WTC11 (cell line): ENCODE measurements at regions not wholly inside any gene's neighbourhood (a gene's known extent, or its start where the extent isn't known, plus 50 kb on each side); places are given as distances from the start of the nearest gene placed in this dataset.

Experiments used
- AFF4 ChIP-seq: sonication (generic); formaldehyde crosslinking; IDR thresholded peaks from 2 replicates; pipeline ENCODE4 v1.8.1; 2023; ENCODE audit warnings: mild to moderate bottlenecking, missing genetic modification reagents, borderline replicate concordance
- ATF3 ChIP-seq: sonication (generic); formaldehyde crosslinking; conservative IDR thresholded peaks from 2 replicates; pipeline ENCODE4 v1.8.1; 2022; ENCODE audit warnings: mild to moderate bottlenecking, missing genetic modification reagents
- CREB1 ChIP-seq: sonication (generic); formaldehyde crosslinking; IDR thresholded peaks from 2 replicates; pipeline ENCODE4 v1.8.0; 2023; ENCODE audit warnings: mild to moderate bottlenecking, missing genetic modification reagents
- CTCF ChIP-seq: fragments of 200-600 bp; IDR thresholded peaks from 2 replicates; pipeline ENCODE4 v1.8.0; 2022; ENCODE audit warnings: antibody characterized with exemption
- ESRRA ChIP-seq: sonication (generic); formaldehyde crosslinking; IDR thresholded peaks from 2 replicates; pipeline ENCODE4 v1.8.1; 2022; ENCODE audit warnings: mild to moderate bottlenecking, missing genetic modification reagents, borderline replicate concordance
- GTF2I ChIP-seq: fragments of 250-450 bp; sonication (Bioruptor Pico); conservative IDR thresholded peaks from 2 replicates; pipeline ENCODE4 v1.4.0; 2021; ENCODE audit warnings: mild to moderate bottlenecking
- MXD4 ChIP-seq: fragments of 250-450 bp; sonication (Bioruptor Pico); IDR thresholded peaks from 2 replicates; pipeline ENCODE4 v1.8.0; 2021; ENCODE audit warnings: mild to moderate bottlenecking, moderate library complexity, borderline replicate concordance
- MYBL2 ChIP-seq: sonication (generic); formaldehyde crosslinking; IDR thresholded peaks from 2 replicates; pipeline ENCODE4 v1.8.1; 2023; ENCODE audit warnings: mild to moderate bottlenecking, moderate library complexity, missing genetic modification reagents
- NFE2L1 ChIP-seq: sonication (generic); formaldehyde crosslinking; IDR thresholded peaks from 2 replicates; pipeline ENCODE4 v1.8.1; 2023; ENCODE audit warnings: missing genetic modification reagents
- RELA ChIP-seq: sonication (generic); formaldehyde crosslinking; IDR thresholded peaks from 2 replicates; pipeline ENCODE4 v1.8.1; 2022; ENCODE audit warnings: missing genetic modification reagents, mild to moderate bottlenecking, borderline replicate concordance
- TEAD1 ChIP-seq: sonication (generic); formaldehyde crosslinking; IDR thresholded peaks from 2 replicates; pipeline ENCODE4 v1.8.0; 2022; ENCODE audit warnings: mild to moderate bottlenecking, missing genetic modification reagents
- ZNF232 ChIP-seq: sonication (generic); formaldehyde crosslinking; IDR thresholded peaks from 2 replicates; pipeline ENCODE4 v1.8.0; 2022; ENCODE audit warnings: mild to moderate bottlenecking, missing genetic modification reagents
- TF ChIP-seq, protein P1 (sequence below): sonication (generic); formaldehyde crosslinking; IDR thresholded peaks from 2 replicates; pipeline ENCODE4 v1.8.0; 2022; ENCODE audit warnings: mild to moderate bottlenecking, missing genetic modification reagents

GRCh38 chr4:53889326-53890055 lies 174.9 kb downstream of the CHIC2 start:
- no peak for TF ChIP-seq GTF2I (CRISPR knock-in tag)
- no peak for TF ChIP-seq TEAD1 (CRISPR knock-in tag)
- no peak for TF ChIP-seq NFE2L1 (CRISPR knock-in tag)
- no peak for TF ChIP-seq CTCF
- no peak for TF ChIP-seq AFF4 (CRISPR knock-in tag)
- TF ChIP-seq ATF3 (CRISPR knock-in tag), result no peak
- TF ChIP-seq ESRRA (CRISPR knock-in tag), result no peak
- no peak for TF ChIP-seq MXD4 (CRISPR knock-in tag)
- TF ChIP-seq, protein P1, sequence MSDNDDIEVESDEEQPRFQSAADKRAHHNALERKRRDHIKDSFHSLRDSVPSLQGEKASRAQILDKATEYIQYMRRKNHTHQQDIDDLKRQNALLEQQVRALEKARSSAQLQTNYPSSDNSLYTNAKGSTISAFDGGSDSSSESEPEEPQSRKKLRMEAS (CRISPR knock-in tag), result no peak
- no peak for TF ChIP-seq MYBL2 (CRISPR knock-in tag)
- TF ChIP-seq ZNF232 (CRISPR knock-in tag), result no peak
- TF ChIP-seq RELA (CRISPR knock-in tag), result no peak
- TF ChIP-seq CREB1 (CRISPR knock-in tag), result no peak
